ENCODE measurements at regions not wholly inside any gene's neighbourhood (a gene's known extent, or its start where the extent isn't known, plus 50 kb on each side); places are given as distances from the start of the nearest gene placed in this dataset.

- FAIRE-seq: no peak
Measured at GRCh38 chr9:80294318-80294717, 722.6 kb downstream of the TLE4 start.

DNA sequence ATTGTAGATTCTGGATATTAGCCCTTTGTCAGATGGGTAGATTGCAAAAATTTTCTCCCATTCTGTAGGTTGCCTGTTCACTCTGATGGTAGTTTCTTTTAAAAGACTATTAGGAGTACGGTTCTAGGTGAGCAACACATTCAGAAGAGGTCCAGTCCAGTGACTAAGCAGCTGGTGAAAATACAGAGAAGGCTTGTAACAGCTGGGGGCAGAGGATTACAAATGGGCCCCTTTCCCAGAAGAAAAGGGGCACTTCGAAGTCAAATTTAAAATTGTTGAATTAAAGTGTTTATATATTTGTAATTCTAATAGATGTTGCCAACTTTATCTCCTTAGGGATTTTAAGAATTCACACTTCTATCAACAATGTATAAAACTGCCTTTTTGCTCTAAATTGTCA lies 720.5 kb downstream of the TLE4 start:
- FAIRE-seq: no peak

DNA sequence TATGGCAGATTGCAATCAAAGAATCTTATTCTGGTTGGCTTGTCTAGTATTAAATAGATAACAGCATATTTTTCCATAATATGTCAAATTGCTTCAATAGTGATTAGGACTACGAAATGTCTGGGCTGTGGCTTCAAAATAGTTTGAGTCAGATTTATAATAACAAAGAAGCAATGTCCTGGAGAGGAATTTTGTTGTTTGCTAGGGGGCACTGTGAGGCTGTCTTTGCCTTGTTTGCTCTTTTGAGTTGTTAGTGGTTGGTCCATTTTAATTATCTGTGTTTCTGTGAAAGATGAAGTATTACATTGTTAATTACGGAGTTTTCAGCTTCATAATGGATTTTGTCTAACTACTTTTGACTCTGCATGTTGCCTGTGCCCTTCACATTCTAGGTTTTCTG lies 713.6 kb downstream of the TLE4 start:
- no peak for FAIRE-seq

GRCh38 chr9:80282766-80283165 lies 711.0 kb downstream of the TLE4 start:
- FAIRE-seq: no peak

DNA sequence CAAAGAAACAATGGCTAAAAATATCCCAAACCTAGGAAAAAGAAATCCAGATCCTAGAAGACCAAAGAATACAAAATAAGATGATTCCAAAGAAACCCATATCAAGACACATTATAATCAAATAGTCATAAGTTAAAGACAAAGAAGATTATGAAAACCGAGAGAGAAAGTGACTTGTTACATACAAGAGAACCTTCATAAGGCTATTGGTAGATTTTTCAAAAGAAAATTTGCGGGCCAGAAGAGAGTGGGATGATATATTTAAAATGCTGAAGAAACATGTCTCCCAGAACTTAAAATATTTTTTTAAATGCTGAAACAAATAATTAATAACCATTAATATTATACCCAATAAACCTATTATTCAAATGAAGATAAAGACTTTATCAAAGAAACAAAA lies 687.3 kb downstream of the TLE4 start:
- FAIRE-seq: peak; percentile 3

DNA sequence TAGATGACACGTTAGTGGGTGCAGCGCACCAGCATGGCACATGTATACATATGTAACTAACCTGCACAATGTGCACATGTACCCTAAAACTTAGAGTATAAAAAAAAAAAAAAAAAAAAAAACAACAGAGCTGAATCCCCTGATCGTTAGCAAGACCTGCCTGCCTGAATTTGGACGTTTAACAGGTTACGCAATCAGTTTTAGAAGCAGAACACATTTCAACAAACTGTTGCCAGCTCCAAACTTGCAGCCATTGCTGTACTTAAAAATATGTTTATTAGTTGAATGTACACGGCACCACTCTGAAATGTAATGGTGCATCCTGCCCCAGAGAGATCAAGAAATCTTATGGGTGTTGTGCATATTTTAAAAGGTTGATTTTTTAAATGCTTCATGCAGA lies 680.0 kb downstream of the TLE4 start:
- no peak for FAIRE-seq

DNA sequence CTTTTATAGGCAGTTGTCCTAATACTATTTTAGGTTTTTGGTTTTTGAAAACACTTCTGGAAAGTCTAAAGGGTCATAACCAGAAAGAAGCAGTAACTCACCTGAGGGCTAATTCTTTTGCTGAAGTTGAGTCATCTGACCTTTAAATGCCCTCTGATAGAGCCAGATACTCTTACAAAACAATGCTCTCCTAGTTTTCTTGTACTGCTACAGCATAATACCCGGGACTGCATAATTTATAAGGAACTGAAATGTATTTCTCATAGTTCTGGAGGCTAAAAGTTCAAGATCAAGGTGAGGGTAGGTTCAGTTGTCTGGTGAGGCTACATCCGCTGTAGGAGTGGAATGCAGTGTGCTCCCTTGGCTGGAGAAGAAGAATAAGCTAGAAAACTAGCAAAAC lies 670.3 kb downstream of the TLE4 start:
- no peak for FAIRE-seq

GRCh38 chr9:80235752-80236151 lies 664.0 kb downstream of the TLE4 start:
- no peak for FAIRE-seq

- no peak for FAIRE-seq
Measured at GRCh38 chr9:80233906-80234305, 662.1 kb downstream of the TLE4 start.

DNA sequence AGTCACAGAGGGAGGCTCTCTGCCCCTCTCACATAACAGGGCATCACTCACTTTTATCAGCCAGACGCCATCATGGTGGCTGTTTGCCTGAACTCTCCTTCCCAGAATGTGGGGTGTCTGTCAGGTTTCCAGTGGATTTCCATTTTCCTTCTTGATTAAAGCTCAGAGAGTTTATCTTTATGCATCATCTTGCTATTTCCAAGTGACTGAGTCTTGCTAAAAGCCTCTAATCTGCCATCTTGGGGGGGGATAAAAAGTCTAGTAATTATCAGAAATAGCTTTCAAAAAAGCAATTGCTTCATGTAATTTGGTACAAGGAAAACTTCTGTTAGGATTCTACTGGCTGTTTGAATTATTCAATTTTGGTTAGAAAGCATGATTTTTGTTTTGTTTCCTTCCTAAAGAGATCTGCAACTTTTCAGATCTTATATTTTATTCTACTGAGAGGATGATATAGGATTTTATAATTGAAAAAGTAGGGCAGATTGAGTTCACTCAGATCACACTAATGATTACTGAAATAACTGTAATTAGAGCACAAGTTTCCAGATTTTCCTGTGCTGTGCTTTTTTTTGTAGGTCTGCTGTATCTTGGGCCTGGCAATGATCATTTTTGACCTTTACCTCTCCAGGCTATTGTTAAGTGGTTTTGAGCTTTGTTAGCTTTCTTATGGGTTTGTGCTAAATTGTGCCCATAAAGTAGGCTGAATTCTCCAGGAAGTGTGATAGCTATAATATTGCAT lies 661.5 kb downstream of the TLE4 start:
- no peak for FAIRE-seq

- FAIRE-seq: no peak
Measured at GRCh38 chr9:80231318-80232236, 659.8 kb downstream of the TLE4 start.

GRCh38 chr9:80223897-80224296 lies 652.1 kb downstream of the TLE4 start:
- no peak for FAIRE-seq

- no peak for FAIRE-seq
Measured at GRCh38 chr9:80222466-80223169, 650.9 kb downstream of the TLE4 start.

- FAIRE-seq: no peak
Measured at GRCh38 chr9:80218328-80218727, 646.6 kb downstream of the TLE4 start.

- FAIRE-seq: no peak
Measured at GRCh38 chr9:80213613-80214012, 641.8 kb downstream of the TLE4 start.

DNA sequence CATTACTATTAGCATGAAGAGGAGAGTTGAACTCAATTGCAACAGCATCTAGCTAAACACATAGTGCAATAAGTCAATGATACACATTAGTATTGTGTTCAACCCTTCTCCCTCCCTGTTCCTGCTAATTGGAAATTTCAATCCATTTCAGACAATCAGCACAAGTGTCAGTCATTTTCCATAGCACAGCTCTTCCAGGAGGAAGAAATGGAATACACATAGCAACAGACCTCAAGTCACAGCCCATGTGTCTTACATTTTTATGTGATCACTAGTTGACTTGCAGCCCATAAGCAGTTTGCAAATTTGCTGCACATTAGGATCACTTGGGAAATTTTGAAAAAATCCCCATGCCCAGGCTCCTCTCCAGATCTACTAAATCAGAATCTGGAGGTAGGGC lies 636.9 kb downstream of the TLE4 start:
- no peak for FAIRE-seq

GRCh38 chr9:80204054-80204453 lies 632.3 kb downstream of the TLE4 start:
- FAIRE-seq: no peak

DNA sequence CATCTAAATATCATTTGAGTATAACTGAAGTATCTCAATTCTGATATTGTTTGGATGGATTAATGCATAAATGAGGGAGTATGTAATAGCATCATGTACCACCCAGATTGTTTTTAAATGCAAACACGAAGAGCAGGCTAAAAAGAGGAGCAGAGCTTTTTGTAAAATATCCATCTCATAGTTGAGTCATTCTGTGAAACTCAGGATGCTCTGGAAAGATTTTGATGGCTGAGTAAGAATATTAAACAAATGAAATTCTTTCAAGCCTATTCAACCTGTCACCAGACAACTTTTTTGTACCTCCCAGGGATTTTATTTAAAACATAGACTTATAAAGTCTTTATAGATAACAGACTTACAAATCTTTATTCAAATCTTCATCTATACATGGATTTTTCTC lies 625.9 kb downstream of the TLE4 start:
- FAIRE-seq: no peak

GRCh38 chr9:80191108-80191507 lies 619.3 kb downstream of the TLE4 start:
- FAIRE-seq: no peak

- FAIRE-seq: no peak
Measured at GRCh38 chr9:80188579-80188978, 616.8 kb downstream of the TLE4 start.

DNA sequence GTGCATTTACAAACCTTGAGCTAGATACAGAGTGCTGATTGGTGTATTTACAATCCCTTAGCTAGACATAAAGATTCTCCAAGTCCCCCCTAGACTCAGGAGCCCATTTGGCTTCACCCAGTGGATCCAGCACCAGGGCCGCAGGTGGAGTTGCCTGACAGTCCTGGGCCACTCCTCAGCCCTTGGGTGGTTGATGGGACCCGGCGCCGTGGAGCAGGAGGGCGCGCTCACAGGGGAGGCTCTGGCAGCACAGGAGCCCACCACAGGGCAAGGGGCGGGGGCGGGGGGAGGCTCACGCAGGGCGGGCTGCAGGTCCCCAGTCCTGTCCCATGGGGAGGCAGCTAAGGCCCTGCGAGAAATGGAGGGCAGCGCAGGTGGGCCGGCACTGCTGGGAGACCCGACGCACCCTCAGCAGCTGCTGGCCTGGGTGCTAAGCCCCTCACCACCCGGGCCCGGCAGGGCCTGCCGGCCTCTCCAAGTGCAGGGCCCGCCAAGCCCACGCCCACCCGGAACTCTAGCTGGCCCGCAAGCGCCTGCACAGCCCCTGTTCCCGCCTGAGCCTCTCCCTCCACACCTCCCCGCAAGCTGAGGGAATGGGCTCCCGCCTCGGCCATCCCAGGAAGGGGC lies 613.5 kb downstream of the TLE4 start:
- no peak for FAIRE-seq

DNA sequence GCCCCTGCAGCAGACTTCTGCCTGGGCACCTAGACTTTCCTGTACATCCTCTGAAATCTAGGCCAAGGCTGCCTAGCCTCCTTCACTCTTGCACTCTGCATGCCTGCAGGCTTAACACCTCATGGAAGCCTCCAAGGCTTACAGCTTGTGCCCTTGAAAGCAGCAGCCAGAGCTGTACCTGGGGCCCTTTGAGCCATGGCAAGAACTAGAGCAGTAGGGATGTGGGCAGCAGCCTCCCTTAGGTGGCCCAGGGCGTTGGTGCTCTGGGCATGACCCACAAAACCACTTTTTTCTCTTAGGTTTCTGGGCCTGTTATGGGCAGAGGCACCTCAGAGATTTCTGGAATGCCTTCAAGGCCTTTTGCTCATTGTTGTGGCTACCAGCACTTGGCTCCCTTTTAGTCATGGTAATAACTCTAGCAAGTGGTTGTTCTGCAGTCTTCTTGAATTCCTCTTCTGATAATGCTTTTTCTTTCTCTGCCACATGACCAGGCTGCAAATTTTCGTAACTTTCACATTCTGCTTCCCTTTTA lies 606.2 kb downstream of the TLE4 start:
- no peak for FAIRE-seq
